ENCODE measurements at regions not wholly inside any gene's neighbourhood (a gene's known extent, or its start where the extent isn't known, plus 50 kb on each side); places are given as distances from the start of the nearest gene placed in this dataset.

- DNase-seq (ENCODE audit: low spot score), result no peak
- no peak for FAIRE-seq
Measured at GRCh38 chr3:187927565-187927964, 182.3 kb upstream of the BCL6 start.

GRCh38 chr3:187929112-187929816 is 184.0 kb upstream of the BCL6 start:
- FAIRE-seq, result no peak
- no peak for DNase-seq (ENCODE audit: low spot score)

GRCh38 chr3:187930021-187930420 is 184.8 kb upstream of the BCL6 start:
- DNase-seq (ENCODE audit: low spot score), result no peak
- no peak for FAIRE-seq

GRCh38 chr3:187931101-187931500 is 185.8 kb upstream of the BCL6 start:
- FAIRE-seq (no peak), DNase-seq (ENCODE audit: low spot score) (no peak)

- DNase-seq (ENCODE audit: low spot score), result no peak
- FAIRE-seq, result no peak
Measured at GRCh38 chr3:187931770-187932278, 186.6 kb upstream of the BCL6 start.

- FAIRE-seq (no peak), DNase-seq (ENCODE audit: low spot score) (no peak)
Measured at GRCh38 chr3:187932530-187932929, 187.3 kb upstream of the BCL6 start.

GRCh38 chr3:187935623-187936156 is 190.4 kb upstream of the BCL6 start:
- no peak for FAIRE-seq

GRCh38 chr3:187936676-187937075 is 191.4 kb upstream of the BCL6 start:
- FAIRE-seq, result no peak
- no peak for DNase-seq (ENCODE audit: low spot score)

More at GRCh38 chr3:187935623-187936156, 190.4 kb upstream of the BCL6 start:
- no peak for DNase-seq (ENCODE audit: low spot score)

- DNase-seq (ENCODE audit: low spot score) (no peak), FAIRE-seq (no peak)
Measured at GRCh38 chr3:187939891-187940290, 194.6 kb upstream of the BCL6 start.

- no peak for FAIRE-seq
- DNase-seq (ENCODE audit: low spot score), result no peak
Measured at GRCh38 chr3:187941135-187941847, 196.0 kb upstream of the BCL6 start.

GRCh38 chr3:187941848-187942194 is 196.6 kb upstream of the BCL6 start:
- DNase-seq (ENCODE audit: low spot score) (no peak), FAIRE-seq (no peak)

- DNase-seq (ENCODE audit: low spot score) (no peak), FAIRE-seq (no peak)
Measured at GRCh38 chr3:187942658-187943241, 197.5 kb upstream of the BCL6 start.

GRCh38 chr3:187943677-187944389 is 198.6 kb upstream of the BCL6 start:
- DNase-seq (ENCODE audit: low spot score) (no peak), FAIRE-seq (no peak)

GRCh38 chr3:187944390-187945179 is 199.3 kb upstream of the BCL6 start:
- FAIRE-seq, result no peak
- no peak for DNase-seq (ENCODE audit: low spot score)

GRCh38 chr3:187945374-187945773 is 200.1 kb upstream of the BCL6 start:
- FAIRE-seq (no peak), DNase-seq (ENCODE audit: low spot score) (no peak)

- FAIRE-seq, result no peak
- DNase-seq (ENCODE audit: low spot score), result no peak
Measured at GRCh38 chr3:187946163-187946691, 201.0 kb upstream of the BCL6 start.

- DNase-seq (ENCODE audit: low spot score) (no peak), FAIRE-seq (no peak)
Measured at GRCh38 chr3:187946981-187947380, 201.7 kb upstream of the BCL6 start.

- FAIRE-seq (no peak), DNase-seq (ENCODE audit: low spot score) (no peak)
Measured at GRCh38 chr3:187947927-187948682, 202.8 kb upstream of the BCL6 start.

- FAIRE-seq (no peak), DNase-seq (ENCODE audit: low spot score) (no peak)
Measured at GRCh38 chr3:187949093-187949820, 204.0 kb upstream of the BCL6 start.

All from urothelium cell line (cell line).